Urinary bladder (tissue), 3 donors: ENCODE measurements at regions not wholly inside any gene's neighbourhood (a gene's known extent, or its start where the extent isn't known, plus 50 kb on each side); places are given as distances from the start of the nearest gene placed in this dataset.

Experiments used
- DNase-seq: peaks from one replicate; pipeline ENCODE4 v3.0.0-alpha.2; 2015; ENCODE audit errors: extremely low spot score
- H3K27ac ChIP-seq: one replicate; pipeline ENCODE4 v1.5.1; 2013; ENCODE audit warnings: low read depth, mild to moderate bottlenecking, moderate library complexity
- H3K36me3 ChIP-seq: one replicate; pipeline ENCODE4 v1.6.1; 2013; ENCODE audit warnings: mild to moderate bottlenecking, moderate library complexity; ENCODE audit not compliant: insufficient read depth
- H3K4me1 ChIP-seq: one replicate; pipeline ENCODE4 v1.6.1; 2013; ENCODE audit warnings: mild to moderate bottlenecking, moderate library complexity; ENCODE audit not compliant: insufficient read depth
- H3K4me3 ChIP-seq: one replicate; pipeline ENCODE4 v1.5.1; 2013; ENCODE audit warnings: low read depth, low read length
- WGBS: extraction: QIAGEN DNeasy Blood & Tissue Kit; methylation state at CpG from one replicate; pipeline ENCODE4 v1.1.7; 2013; 5-methylcytosine and 5-hydroxymethylcytosine counted together
- donor health status: healthy with polysubstance abuse.
- donor health status: healthy.

- H3K4me1 ChIP-seq: no peaks in the 10 kb centered on the region
- WGBS: 34% methylated on average over 3 of the region's 3 CpGs
- no peak overlapping the region for H3K27ac ChIP-seq
- H3K4me3 ChIP-seq: no peak overlapping the region
- DNase-seq: no peak
- no peaks in the 10 kb centered on the region for H3K36me3 ChIP-seq
These were observed 1890.7 kb upstream of the NUDT12 start for GRCh38 chr5:105453216-105453807.

DNA sequence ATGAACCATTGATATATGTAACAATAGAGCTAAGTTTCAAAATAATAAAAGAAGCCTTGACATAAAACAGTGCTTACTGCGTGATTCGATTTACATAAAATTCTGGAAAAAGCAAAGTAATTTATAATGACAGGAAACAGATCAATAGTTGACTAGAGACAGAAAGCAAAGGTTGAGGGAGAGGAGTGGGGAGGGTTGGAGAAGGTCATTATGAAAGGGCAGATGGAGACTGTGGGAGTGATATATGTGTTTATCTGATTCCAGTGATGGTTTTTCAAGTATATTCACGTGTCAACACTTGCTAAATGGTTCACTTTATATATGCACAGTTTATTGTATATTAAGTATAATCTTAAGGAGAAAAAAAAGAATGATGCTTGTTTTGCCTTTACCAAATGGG, 1885.7 kb upstream of the NUDT12 start:
- no peaks in the 10 kb centered on the region for H3K36me3 ChIP-seq
- no peaks in the 10 kb centered on the region for H3K4me1 ChIP-seq
- 80% methylated on average over 3 of the region's 3 CpGs for WGBS
- DNase-seq: no peak
- no peak overlapping the region for H3K4me3 ChIP-seq
- no peak overlapping the region for H3K27ac ChIP-seq

DNA sequence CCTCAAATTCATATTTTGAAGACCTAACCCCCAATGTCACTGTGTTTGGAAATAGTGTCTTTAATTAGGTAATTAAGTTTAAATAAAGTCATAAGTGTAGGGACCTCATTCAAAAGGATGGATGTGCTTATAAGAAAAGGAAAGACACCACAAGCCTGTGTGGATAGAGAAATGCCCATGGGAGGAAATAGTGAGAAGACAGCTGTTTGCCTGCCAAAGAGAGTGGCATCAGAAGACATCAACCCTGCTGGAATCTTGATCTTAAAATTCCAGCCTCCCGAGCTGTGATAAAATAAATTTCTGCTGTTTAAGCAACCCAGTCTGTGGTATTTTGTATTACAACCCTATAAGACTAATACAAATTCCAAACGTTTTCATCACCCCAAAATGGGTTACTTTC, 1867.9 kb upstream of the NUDT12 start:
- WGBS: 45% methylated on average over 2 of the region's 2 CpGs
- Histone ChIP-seq H3K4me3 (no peak overlapping the region), H3K4me1 (no peaks in the 10 kb centered on the region), H3K36me3 (no peaks in the 10 kb centered on the region), H3K27ac (no peak overlapping the region)
- no peak for DNase-seq

- H3K27ac ChIP-seq: no peak overlapping the region
- no peaks in the 10 kb centered on the region for H3K4me1 ChIP-seq
- 61% methylated on average over 2 of the region's 2 CpGs for WGBS
- no peaks in the 10 kb centered on the region for H3K36me3 ChIP-seq
- no peak for DNase-seq
- H3K4me3 ChIP-seq: no peak overlapping the region
These were observed 1866.1 kb upstream of the NUDT12 start for GRCh38 chr5:105428451-105429380.

GRCh38 chr5:105414067-105414466, 1851.5 kb upstream of the NUDT12 start:
- 87% methylated on average over 3 of the region's 3 CpGs for WGBS
- H3K36me3 ChIP-seq: no peaks in the 10 kb centered on the region
- H3K4me3 ChIP-seq: no peak overlapping the region
- no peak for DNase-seq
- no peak overlapping the region for H3K27ac ChIP-seq
- H3K4me1 ChIP-seq: no peaks in the 10 kb centered on the region

GRCh38 chr5:105413406-105413990, 1850.9 kb upstream of the NUDT12 start:
- H3K4me3 ChIP-seq: no peak overlapping the region
- 91% methylated on average over 9 of the region's 9 CpGs for WGBS
- H3K27ac ChIP-seq: no peak overlapping the region
- no peaks in the 10 kb centered on the region for H3K4me1 ChIP-seq
- DNase-seq: no peak
- H3K36me3 ChIP-seq: no peaks in the 10 kb centered on the region

DNA sequence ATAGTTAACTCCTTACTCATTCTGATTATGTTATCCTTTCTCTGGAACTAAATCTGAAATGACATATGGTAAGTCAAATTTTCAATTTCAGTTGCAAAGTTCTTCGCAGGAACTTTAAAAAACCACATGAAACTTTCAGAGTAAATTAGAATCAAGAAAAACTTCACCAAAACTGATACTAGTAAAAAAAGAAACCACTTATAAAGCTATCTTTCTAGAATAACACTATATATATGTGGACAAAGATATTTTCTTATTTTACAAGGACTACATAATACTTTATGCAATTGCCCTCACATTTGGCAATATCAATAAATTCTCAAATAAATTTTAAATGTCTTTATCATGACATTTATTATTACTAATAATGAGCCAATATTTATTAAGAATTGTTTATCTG, 1847.1 kb upstream of the NUDT12 start:
- Histone ChIP-seq H3K36me3 (no peaks in the 10 kb centered on the region), H3K4me1 (no peaks in the 10 kb centered on the region), H3K27ac (no peak overlapping the region), H3K4me3 (no peak overlapping the region)
- 90% methylated on average over 1 of the region's 1 CpG for WGBS
- no peak for DNase-seq

DNA sequence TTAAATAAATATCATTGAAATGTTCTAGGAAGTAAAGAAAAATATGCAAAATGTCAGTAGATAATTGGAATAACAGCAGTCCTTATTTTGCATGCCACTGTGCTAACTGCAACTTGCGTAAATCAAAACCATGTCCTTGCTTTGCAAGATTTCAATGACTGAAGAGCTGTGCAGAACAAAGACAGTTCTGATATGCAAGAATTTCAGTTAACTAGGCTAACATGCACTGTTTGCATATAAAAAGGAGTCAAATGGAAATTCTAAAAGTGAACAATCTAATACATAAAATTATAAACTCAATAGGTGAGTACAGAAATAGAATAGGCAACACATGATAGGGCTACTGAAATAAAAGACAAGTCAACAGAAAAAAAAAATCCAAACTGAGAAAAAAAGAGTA, 1844.6 kb upstream of the NUDT12 start:
- no peak overlapping the region for H3K4me3 ChIP-seq
- no peaks in the 10 kb centered on the region for H3K4me1 ChIP-seq
- no peak for DNase-seq
- no peak overlapping the region for H3K27ac ChIP-seq
- WGBS: 97% methylated on average over 1 of the region's 1 CpG
- H3K36me3 ChIP-seq: no peaks in the 10 kb centered on the region

DNA sequence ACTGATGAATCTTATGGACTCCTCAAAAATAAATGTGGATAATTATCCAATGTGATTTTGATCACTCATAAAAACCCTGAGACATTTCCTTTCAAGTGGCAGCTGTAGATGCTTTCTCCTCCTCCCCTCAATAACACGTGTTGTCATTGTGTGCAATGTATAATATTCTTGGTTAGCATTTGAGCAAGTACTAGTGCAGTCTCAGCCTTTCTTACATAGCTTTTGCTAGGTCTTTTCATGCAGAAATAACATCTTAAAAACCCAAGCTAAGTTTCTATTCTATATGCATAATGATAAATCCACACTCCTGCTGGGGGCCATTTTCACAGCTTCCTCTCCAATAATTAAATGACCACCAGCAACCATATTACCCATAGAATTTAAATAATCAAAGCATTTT, 1835.2 kb upstream of the NUDT12 start:
- no peak for DNase-seq
- Histone ChIP-seq H3K4me1 (no peaks in the 10 kb centered on the region), H3K36me3 (no peaks in the 10 kb centered on the region), H3K27ac (no peak overlapping the region), H3K4me3 (no peak overlapping the region)
- WGBS: 79% methylated on average over 1 of the region's 1 CpG

DNA sequence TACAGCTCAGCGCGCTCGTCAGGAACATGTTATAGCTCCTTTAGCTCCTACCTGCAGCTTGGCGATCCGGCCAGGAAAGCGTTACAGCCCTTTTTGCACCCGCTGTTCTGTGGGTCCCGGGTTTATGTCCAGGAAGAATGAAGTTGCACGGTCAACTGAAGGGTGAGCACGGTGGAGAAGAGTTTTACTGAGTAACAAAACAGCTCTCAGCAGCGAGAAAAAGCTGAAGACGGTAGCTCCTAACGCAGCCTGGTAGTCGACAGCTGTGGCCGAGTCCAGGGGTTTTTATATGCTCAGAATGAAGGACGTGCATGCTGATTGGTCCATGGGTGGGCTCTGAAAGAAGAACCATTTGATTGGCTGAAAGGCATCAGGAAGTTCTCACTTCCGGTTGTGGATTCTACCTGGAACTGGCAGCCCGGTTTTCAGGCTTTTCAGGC, 1830.1 kb upstream of the NUDT12 start:
- WGBS: 95% methylated on average over 18 of the region's 18 CpGs

GRCh38 chr5:105392122-105392709, 1829.6 kb upstream of the NUDT12 start:
- Histone ChIP-seq H3K4me3 (no peak overlapping the region), H3K4me1 (no peaks in the 10 kb centered on the region), H3K36me3 (no peaks in the 10 kb centered on the region), H3K27ac (no peak overlapping the region)
- WGBS: 97% methylated on average over 20 of the region's 20 CpGs
- DNase-seq: no peak

More for the DNA sequence above, 1830.1 kb upstream of the NUDT12 start:
- Histone ChIP-seq H3K27ac (no peak overlapping the region), H3K4me3 (no peak overlapping the region), H3K36me3 (no peaks in the 10 kb centered on the region), H3K4me1 (no peaks in the 10 kb centered on the region)
- DNase-seq: no peak

DNA sequence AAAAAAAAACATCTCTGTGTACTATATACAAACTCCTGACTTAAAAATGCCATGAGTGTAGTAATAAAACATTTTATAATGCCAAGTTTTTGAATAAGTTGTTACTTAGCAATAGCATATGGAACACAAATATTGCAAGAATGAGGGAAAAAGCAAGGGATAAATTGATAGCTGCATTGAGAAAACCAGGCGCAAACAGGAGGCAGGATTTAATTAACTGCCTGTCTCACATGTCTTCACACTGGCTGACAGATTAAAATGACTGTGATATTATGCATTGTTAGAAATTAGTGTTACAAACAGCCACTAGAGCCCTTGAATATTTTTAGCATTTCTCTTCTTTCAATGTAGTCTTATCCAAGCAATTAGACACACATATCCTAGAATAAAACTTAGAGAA, 1817.5 kb upstream of the NUDT12 start:
- no peaks in the 10 kb centered on the region for H3K4me1 ChIP-seq
- no peak for DNase-seq
- H3K36me3 ChIP-seq: no peaks in the 10 kb centered on the region
- 91% methylated on average over 1 of the region's 1 CpG for WGBS
- no peak overlapping the region for H3K27ac ChIP-seq
- H3K4me3 ChIP-seq: no peak overlapping the region

GRCh38 chr5:105371169-105371568, 1808.6 kb upstream of the NUDT12 start:
- no peak overlapping the region for H3K27ac ChIP-seq
- H3K36me3 ChIP-seq: no peaks in the 10 kb centered on the region
- 67% methylated on average over 2 of the region's 2 CpGs for WGBS
- no peak overlapping the region for H3K4me3 ChIP-seq
- no peak for DNase-seq
- no peaks in the 10 kb centered on the region for H3K4me1 ChIP-seq
